Ecto neural progenitor cell (in vitro differentiated cells): ENCODE measurements at regions not wholly inside any gene's neighbourhood (a gene's known extent, or its start where the extent isn't known, plus 50 kb on each side); places are given as distances from the start of the nearest gene placed in this dataset.

ENCODE experiments used
- DNase-seq: peaks from one replicate; pipeline ENCODE4 v3.0.0-alpha.2; 2018; ENCODE audit warnings: low spot score

DNA sequence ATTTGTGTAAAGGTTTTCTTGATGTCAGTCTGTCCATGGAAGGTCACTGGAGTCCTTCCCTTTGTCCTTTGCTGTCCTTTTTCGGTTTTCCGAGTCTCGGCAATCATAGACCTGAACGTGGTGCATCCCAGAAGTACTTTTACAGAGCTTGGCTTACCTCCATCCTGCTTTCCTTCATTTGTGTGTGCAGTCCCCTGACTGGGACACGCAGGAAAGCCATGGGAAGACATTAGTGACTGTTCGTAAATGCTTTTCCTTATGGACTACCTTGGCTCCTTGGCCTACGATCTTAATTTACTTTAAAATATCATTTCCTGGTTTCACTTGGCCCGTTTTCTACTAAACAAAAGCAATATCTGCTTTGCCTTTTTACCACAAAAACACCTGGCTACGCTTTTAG lies 328.4 kb upstream of the RARB start:
- no peak for DNase-seq

DNA sequence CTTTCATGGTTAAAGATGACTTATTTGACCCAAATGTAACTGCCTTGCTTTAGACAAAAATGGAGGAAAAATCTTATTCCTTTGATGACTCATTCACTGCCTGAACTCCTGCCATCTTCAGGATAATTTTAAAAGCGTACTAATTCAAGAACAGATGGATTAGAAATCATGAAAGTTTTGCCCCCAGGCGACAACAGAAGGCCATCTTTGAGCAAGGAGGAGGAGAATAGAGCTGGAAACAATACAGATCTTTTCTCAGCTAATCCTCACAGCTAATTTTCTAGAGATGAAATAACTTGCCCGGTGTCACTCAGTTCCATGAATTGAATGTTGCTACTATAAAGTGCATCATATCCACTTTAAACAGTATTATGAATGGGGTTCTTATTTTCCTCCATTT lies 324.7 kb upstream of the RARB start:
- no peak for DNase-seq

GRCh38 chr3:25107918-25108617 lies 320.0 kb upstream of the RARB start:
- DNase-seq: no peak

DNA sequence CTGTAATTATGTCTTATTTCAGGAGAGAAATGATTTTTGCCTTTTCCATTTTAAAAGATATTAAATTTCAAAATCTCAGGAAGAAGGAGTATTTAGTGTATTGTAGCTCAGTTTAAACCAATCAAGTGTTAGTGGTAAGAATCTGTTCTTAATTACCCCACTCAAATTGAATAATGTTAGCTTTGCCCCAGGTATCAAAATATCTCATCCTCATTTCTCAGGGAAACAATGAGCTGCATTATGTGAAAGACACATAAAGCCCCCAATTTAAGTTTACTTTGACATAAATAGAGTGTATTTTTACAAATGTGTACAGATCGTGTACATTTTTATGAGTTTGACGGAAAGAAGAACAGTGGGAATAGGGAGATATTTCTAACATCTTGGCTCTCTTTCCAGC lies 317.4 kb upstream of the RARB start:
- DNase-seq: no peak

DNA sequence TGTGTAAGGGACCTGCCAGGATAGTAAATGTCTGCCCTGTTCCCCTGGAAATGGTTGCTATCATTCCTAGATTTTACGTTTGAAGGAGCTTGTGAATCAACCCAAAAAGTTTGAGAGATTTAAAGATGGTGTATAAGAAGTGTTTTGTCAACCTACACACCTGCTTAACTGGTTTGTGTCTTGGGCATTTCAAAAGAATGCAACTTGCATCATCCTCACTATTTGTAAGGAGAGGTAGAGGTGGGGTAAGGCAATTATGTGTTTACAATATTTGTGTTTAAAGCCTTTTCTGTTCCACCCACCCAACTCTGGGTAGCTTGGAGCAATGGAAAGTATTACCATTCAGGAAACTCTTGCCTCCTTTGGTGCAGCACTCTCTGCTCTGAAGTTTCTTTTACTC lies 314.2 kb upstream of the RARB start:
- DNase-seq: no peak

- no peak for DNase-seq
Observed at GRCh38 chr3:25114532-25114931, 313.5 kb upstream of the RARB start.

DNA sequence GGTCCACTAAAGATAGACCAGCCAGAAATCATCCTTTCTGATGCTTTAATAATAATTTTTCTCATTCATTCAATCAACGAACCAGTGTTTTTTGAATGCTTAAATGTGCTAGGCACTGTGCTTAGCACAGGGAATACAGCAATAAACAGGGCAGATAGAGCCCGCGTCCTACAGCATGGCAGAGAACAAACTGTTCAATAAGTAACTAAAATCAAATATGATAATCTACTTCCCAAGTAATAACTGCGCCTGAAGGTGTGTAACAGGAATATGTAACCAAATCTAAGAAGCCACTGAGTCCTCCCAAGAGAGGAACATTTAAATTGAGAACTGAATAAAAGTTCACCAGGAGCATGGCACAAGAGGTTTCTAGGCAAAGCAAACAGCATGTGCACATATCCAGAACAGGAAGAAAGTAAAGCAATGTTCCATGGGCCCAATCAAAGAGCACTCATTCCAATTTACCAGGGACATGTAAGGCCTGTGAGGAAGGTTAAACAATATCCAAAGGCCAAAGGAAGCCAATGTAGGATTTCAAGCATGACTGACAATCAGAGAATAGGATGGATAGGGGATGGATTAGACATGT lies 311.0 kb upstream of the RARB start:
- no peak for DNase-seq

DNA sequence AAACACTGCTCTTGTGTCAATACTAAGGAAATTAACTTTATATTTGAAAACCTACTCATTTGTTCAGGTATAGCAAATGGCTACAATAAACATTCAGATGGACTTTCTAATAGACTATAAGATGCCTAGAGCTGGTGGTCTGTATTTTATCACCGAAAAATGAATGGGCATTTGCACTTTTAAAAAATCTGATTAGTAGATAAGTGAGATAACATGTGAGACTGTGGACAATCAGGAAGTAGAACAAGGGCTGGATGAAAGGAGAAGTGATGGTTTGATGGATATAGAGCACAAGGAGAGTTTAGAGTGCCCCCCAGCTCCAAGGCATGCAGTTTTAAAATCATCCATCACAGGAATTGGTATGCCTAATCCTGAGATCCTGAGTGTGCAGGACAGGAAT lies 308.4 kb upstream of the RARB start:
- no peak for DNase-seq

DNA sequence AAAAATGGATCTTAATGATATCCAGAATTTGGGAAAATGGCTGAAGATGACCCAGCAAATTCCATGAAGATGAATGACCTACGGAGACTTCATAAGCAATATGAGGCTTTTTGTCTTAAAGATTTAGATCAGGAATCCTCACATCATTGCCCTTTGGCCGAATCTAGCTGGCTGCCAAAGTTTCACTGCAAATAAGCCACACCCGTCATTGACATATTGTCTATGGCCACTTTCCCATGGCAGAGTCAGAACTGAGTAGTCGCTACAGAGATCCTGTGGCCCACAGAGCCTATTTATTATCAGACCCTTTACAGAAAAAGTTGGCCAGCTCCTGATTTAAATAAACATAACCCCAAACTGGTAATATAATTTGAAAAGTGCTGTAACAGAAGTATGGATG lies 307.4 kb upstream of the RARB start:
- no peak for DNase-seq

GRCh38 chr3:25125201-25125600 lies 302.9 kb upstream of the RARB start:
- DNase-seq: no peak

- DNase-seq: no peak
Observed at GRCh38 chr3:25128735-25129134, 299.3 kb upstream of the RARB start.

DNA sequence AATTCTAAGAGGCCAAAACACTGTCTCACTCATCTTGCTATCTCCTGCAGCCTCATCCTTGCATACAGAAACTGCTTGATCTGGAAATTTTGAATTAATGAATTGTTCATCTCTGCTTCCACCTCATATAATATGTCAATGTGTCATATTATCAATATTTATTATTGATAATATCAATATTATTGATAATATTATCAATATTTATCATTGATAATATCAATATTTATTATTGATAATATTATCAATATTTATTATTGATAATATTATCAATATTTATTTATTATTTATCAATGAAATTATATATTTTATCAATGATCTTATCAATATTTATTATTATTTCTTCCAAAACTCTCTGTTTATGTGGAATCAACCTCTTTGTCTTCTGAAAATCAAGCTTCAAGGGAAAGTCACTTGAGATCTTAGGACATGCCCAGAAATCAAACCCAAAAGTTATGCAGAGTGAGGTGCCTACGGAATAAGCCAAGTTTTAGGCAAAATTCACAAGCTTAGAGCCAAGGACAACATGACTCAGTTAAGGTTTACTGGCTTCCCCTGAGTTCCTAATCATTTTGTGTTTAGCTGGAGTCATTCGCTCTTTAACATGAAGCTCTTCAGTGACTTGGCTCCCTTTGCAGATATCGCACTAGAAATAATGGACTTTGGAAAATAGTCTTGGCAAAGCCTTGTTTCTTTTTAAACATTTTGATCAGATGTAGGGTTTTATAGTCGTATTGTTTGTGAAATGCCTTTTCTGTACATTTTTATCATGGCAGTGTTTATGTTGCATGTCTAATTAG lies 297.1 kb upstream of the RARB start:
- no peak for DNase-seq

- DNase-seq: no peak
Observed at GRCh38 chr3:25133588-25133987, 294.5 kb upstream of the RARB start.

GRCh38 chr3:25137606-25138005 lies 290.5 kb upstream of the RARB start:
- DNase-seq: no peak

DNA sequence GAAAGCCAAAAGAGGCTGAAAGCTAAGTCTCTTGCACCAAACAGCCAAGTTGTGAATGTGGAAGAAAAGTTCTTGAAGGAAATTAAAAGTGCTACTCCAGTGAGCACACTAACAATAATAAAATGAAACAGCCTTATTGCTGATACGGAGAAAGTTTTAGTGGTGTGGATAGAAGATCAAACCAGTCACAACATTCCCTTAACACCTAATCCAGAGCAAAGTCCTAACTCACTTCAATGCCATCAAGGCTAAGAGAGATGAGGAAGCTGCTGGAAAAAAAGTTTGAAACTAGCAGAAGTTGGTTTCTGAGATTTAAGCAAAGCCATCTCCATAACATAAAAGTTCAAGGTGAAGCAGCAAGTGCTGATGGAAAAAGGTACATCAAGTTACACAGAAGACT lies 288.8 kb upstream of the RARB start:
- DNase-seq: no peak

DNA sequence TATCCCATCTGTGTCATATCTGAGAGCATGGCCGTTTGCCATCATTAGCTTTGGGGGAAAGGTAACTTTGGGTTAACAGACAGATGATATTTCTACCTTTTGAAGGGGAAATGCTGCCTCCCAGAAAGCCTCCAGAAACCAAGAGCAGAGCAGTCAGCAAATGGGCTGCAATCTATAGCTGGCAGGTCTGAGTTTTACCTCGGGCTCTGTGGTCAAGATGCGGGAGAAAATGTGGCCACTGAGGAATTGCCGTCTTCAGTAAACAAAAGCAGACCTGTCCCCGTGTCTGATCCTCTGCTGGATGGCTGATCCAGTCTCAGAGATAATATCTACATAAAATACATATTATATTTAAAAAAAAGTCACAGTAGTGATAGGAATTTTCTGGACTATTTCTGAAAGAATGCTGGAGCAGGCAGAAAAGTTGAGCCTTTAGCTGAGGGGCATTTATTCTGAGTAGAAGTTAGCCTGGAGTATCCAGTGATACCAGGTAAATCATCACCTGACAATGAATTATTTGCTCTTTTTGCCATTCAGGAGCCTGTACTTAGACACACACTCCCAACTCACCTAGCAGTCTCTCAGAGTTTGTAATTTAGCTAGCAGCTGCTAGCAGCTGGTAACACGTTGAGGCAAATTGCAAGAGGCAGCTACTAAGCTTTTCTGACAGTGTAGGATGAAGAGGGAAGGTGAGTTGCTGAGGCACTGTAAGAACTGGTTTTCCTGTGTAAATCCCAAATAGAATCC lies 285.3 kb upstream of the RARB start:
- no peak for DNase-seq

DNA sequence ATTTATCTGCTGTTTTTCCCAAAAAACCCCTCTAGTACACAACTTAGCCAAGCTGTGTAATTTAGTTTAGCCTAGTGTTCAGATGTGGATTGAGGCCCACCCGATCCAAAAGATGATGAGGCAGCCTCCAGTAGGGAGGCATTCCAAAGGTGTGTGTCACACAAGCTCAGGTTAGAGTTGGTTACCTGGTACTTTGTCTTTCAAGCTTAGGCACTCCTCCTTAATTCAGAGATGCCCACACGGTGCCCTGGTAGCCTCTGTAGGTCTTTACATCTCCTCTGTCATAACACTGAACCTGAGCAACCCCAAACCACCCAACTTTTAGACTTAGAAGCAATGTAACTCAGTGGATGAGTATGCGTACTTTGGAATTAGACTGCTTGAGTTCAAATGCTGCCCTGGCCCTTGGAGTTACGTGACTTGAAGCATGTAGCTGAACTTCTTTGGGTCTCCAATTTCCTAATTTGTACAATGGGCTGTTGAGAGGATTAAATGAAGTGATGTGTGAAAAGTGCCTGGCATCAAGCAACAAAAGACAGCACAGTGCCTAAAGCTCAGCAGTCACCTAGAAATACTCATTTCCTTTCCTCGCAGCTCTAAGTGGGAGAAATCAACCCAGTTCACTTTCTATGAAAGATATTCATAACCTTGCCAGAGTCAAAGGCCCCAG lies 284.6 kb upstream of the RARB start:
- no peak for DNase-seq

DNA sequence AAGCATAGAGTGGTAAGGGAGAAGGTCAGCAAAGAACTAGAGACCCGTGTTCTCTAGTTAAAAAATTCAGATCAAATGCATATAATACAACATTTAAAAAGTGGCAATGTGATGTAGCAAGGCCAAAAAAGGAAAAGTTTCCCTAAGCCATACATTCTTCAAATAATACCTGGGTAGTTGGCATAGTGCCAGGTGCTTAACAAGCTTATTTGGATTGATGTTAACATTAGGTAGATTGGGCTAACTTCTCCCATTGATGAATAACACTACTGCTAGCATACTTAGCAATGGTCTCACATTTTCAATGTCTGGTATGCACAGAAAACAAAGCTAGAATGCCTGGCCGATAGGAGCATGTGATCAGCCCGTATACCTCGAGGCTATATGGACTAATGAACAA lies 283.6 kb upstream of the RARB start:
- no peak for DNase-seq

GRCh38 chr3:25145176-25145575 lies 282.9 kb upstream of the RARB start:
- DNase-seq: no peak

GRCh38 chr3:25150199-25150598 lies 277.9 kb upstream of the RARB start:
- DNase-seq: no peak

GRCh38 chr3:25151281-25151902 lies 276.7 kb upstream of the RARB start:
- no peak for DNase-seq

DNA sequence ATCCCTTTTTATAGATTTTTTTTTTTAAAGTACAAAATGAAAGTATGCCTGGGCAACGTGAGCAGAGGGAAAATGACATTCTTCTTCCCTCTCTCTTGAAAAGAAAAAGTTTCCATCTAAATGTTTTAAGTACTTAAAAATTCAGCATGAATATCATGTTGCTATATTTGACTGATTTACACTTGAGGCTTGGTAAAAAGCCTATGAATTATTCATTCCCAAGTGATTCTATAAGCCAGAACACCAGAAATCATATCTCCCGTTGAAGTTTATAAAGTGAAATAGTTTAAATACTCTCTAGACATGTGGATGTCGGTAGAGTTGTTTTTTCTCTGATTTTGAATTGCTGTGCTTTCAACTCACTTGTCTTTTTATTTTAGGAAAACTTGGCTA lies 276.2 kb upstream of the RARB start:
- DNase-seq: no peak
